KMS-11 (cell line): ENCODE measurements at regions not wholly inside any gene's neighbourhood (a gene's known extent, or its start where the extent isn't known, plus 50 kb on each side); places are given as distances from the start of the nearest gene placed in this dataset.

ENCODE experiments used
- H2AFZ ChIP-seq: fragments of 200-600 bp; sonication (generic); 2 replicates; pipeline ENCODE4 v1.6.1; 2016; ENCODE audit warnings: antibody characterized with exemption, mixed run types, low read depth
- H3K27ac ChIP-seq: fragments of 200-600 bp; sonication (generic); 2 replicates; pipeline ENCODE4 v1.6.1; 2016; ENCODE audit warnings: mild to moderate bottlenecking, mixed run types
- H3K27me3 ChIP-seq: fragments of 200-600 bp; sonication (generic); 2 replicates; pipeline ENCODE4 v1.6.1; 2017; ENCODE audit warnings: mild to moderate bottlenecking, low read depth, mixed run types, moderate library complexity; ENCODE audit not compliant: insufficient read depth
- H3K36me3 ChIP-seq: fragments of 200-600 bp; sonication (generic); 2 replicates; pipeline ENCODE4 v1.6.1; 2017; ENCODE audit warnings: mild to moderate bottlenecking, mixed run types; ENCODE audit not compliant: insufficient read depth
- H3K4me1 ChIP-seq: fragments of 200-600 bp; sonication (generic); 2 replicates; pipeline ENCODE4 v1.6.1; 2016; ENCODE audit warnings: mild to moderate bottlenecking, low read depth, mixed run types; ENCODE audit not compliant: poor library complexity, severe bottlenecking
- H3K4me2 ChIP-seq: fragments of 200-600 bp; sonication (generic); 2 replicates; pipeline ENCODE4 v1.7.0; 2016; ENCODE audit warnings: mild to moderate bottlenecking, mixed run types
- H3K4me3 ChIP-seq: fragments of 200-600 bp; sonication (generic); IDR thresholded peaks from 2 replicates; pipeline ENCODE4 v1.6.1; 2017; ENCODE audit warnings: low read depth, low read length, mixed read lengths; ENCODE audit not compliant: insufficient read depth
- H3K79me2 ChIP-seq: fragments of 200-600 bp; sonication (generic); 2 replicates; pipeline ENCODE4 v1.6.1; 2016; ENCODE audit warnings: low read depth, mixed run types; ENCODE audit not compliant: insufficient read depth
- H3K9ac ChIP-seq: fragments of 200-600 bp; sonication (generic); 2 replicates; pipeline ENCODE4 v1.6.1; 2016; ENCODE audit warnings: mild to moderate bottlenecking, mixed run types
- H4K20me1 ChIP-seq: fragments of 200-600 bp; sonication (generic); 2 replicates; pipeline ENCODE4 v1.6.1; 2016; ENCODE audit warnings: mild to moderate bottlenecking, mixed run types; ENCODE audit not compliant: insufficient read depth
- CTCF ChIP-seq: fragments of 200-600 bp; sonication (generic); conservative IDR thresholded peaks from 2 replicates; pipeline ENCODE4 v1.6.1; 2017; ENCODE audit warnings: low read depth, mild to moderate bottlenecking, antibody characterized with exemption, low read length, moderate library complexity, mixed read lengths

DNA sequence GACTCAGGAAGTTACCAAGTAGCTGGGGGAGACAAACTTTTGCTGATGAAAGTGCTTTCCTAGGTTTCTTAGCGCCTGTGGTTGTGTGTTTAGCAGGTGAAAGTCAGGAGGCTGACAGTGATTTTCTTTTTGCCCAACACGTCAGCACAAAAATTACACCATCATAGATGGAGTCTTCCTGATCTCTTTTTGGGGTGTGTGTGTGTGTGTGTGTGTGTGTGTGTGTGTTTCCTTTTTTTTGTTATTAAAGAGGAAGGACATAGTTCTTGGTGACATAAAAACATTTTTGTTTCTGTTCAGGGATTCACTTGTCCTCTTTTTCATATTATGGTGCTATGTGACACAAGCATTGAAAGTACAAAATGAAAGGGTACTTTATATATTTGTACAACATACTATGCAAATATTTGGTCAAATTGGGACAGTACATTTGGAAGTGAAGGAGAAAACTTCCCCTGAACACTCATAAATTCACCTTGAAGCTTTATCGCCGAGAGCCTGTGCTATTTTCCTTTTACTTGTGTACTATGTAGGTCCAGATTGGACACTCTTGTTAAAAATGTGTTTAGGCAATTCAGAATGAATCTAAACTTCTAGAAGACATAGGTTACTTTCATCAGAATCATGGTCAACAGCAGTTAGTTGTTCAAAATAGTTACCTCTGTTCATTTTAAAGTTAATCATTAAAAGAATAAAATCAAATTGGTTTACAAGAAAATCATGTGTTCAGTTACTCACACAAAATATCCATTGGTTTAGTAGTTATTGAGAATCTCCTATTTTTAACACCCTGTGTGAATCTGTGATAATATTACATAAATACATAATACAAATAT lies 491.9 kb downstream of the IRS1 start:
- no peaks in the 10 kb centered on the region for H3K27me3 ChIP-seq
- H3K27ac ChIP-seq, result no peak overlapping the region
- no peak overlapping the region for H2AFZ ChIP-seq
- H3K4me3 ChIP-seq, result no peak overlapping the region
- no peaks in the 10 kb centered on the region for H4K20me1 ChIP-seq
- H3K79me2 ChIP-seq, result no peaks in the 10 kb centered on the region
- H3K4me1 ChIP-seq, result no peaks in the 10 kb centered on the region
- no peak overlapping the region for H3K4me2 ChIP-seq
- no peak for TF ChIP-seq CTCF
- no peaks in the 10 kb centered on the region for H3K36me3 ChIP-seq
- H3K9ac ChIP-seq, result no peak overlapping the region

GRCh38 chr2:226306969-226307368 lies 492.7 kb downstream of the IRS1 start:
- Histone ChIP-seq H3K4me2 (no peak overlapping the region), H3K27ac (no peak overlapping the region), H3K4me1 (no peaks in the 10 kb centered on the region), H3K9ac (no peak overlapping the region), H4K20me1 (no peaks in the 10 kb centered on the region), H3K36me3 (no peaks in the 10 kb centered on the region), H3K27me3 (no peaks in the 10 kb centered on the region), H3K79me2 (no peaks in the 10 kb centered on the region), H2AFZ (no peak overlapping the region), H3K4me3 (no peak overlapping the region)
- TF ChIP-seq CTCF, result no peak

DNA sequence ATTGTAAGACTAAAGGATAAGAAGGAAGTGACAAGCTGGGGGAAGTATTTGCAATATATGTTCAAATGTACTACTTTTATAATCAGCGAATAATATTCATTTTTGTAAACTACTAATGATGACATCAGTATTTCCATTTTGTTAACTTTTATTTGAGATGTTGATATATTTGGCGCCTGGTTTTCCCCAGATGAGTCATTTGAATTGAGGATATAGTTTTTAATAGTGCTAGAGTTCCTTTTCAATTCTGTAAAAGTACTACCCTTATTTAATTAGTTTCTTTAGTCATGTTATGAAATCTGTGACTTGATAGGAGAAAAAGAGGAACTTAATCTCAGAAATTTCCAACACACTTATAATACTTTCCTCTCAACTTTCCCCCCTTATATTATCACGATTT lies 495.3 kb downstream of the IRS1 start:
- Histone ChIP-seq H3K27me3 (no peaks in the 10 kb centered on the region), H3K79me2 (no peaks in the 10 kb centered on the region), H3K27ac (no peak overlapping the region), H3K4me2 (no peak overlapping the region), H4K20me1 (no peaks in the 10 kb centered on the region), H3K4me3 (no peak overlapping the region), H3K4me1 (peaks cover 25% of the 10 kb centered on the region), H2AFZ (no peak overlapping the region), H3K9ac (no peak overlapping the region), H3K36me3 (no peaks in the 10 kb centered on the region)
- TF ChIP-seq CTCF, result no peak

DNA sequence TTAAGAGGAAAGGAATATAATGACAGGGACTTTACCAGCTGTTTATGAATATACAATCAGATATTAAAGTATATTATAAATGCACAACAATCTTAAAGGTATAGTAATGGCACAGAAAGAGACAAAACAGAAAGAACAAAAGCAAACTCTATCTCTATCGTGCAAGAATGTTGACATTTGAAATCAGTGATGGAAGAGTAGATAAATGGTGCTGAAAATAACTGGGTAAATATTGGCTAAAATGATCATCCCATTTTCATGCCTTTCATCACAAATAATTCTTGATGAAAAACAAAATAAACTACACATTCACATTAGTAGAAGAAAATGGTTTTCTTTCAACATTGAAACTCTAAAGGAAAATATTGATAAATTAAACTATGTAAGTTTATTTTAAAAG lies 495.9 kb downstream of the IRS1 start:
- no peaks in the 10 kb centered on the region for H3K27me3 ChIP-seq
- no peak overlapping the region for H3K27ac ChIP-seq
- H3K36me3 ChIP-seq, result no peaks in the 10 kb centered on the region
- no peaks in the 10 kb centered on the region for H4K20me1 ChIP-seq
- no peak for TF ChIP-seq CTCF
- H2AFZ ChIP-seq, result no peak overlapping the region
- peaks cover 28% of the 10 kb centered on the region for H3K4me1 ChIP-seq
- no peak overlapping the region for H3K4me2 ChIP-seq
- H3K9ac ChIP-seq, result no peak overlapping the region
- no peaks in the 10 kb centered on the region for H3K79me2 ChIP-seq
- H3K4me3 ChIP-seq, result no peak overlapping the region
